ENCODE measurements at regions not wholly inside any gene's neighbourhood (a gene's known extent, or its start where the extent isn't known, plus 50 kb on each side); places are given as distances from the start of the nearest gene placed in this dataset.

GRCh38 chr12:76259106-76259505 is 89.1 kb downstream of the BBS10 start:
- DNase-seq (ENCODE audit: low read depth in 1 of 2, low spot score in 1 of 2), result no peak

GRCh38 chr12:76256904-76257303 is 91.3 kb downstream of the BBS10 start:
- no peak for DNase-seq (ENCODE audit: low read depth in 1 of 2, low spot score in 1 of 2)

- no peak for DNase-seq (ENCODE audit: low read depth in 1 of 2, low spot score in 1 of 2)
Measured at GRCh38 chr12:76256321-76256720, 91.9 kb downstream of the BBS10 start.

- DNase-seq (ENCODE audit: low read depth in 1 of 2, low spot score in 1 of 2), result no peak
Measured at GRCh38 chr12:76255692-76256091, 92.5 kb downstream of the BBS10 start.

- DNase-seq (ENCODE audit: low read depth in 1 of 2, low spot score in 1 of 2), result no peak
Measured at GRCh38 chr12:76255281-76255680, 92.9 kb downstream of the BBS10 start.

GRCh38 chr12:76252031-76252430 is 96.2 kb downstream of the BBS10 start:
- no peak for DNase-seq (ENCODE audit: low read depth in 1 of 2, low spot score in 1 of 2)

GRCh38 chr12:76250256-76250655 is 98.0 kb downstream of the BBS10 start:
- no peak for DNase-seq (ENCODE audit: low read depth in 1 of 2, low spot score in 1 of 2)

- DNase-seq (ENCODE audit: low read depth in 1 of 2, low spot score in 1 of 2), result no peak
Measured at GRCh38 chr12:76249501-76249900, 98.7 kb downstream of the BBS10 start.

GRCh38 chr12:76247992-76248391 is 100.2 kb downstream of the BBS10 start:
- no peak for DNase-seq (ENCODE audit: low read depth in 1 of 2, low spot score in 1 of 2)

- no peak for DNase-seq (ENCODE audit: low read depth in 1 of 2, low spot score in 1 of 2)
Measured at GRCh38 chr12:76247026-76247646, 101.1 kb downstream of the BBS10 start.

- DNase-seq (ENCODE audit: low read depth in 1 of 2, low spot score in 1 of 2), result no peak
Measured at GRCh38 chr12:76246611-76247010, 101.6 kb downstream of the BBS10 start.

- no peak for DNase-seq (ENCODE audit: low read depth in 1 of 2, low spot score in 1 of 2)
Measured at GRCh38 chr12:76244300-76244699, 103.9 kb downstream of the BBS10 start.

GRCh38 chr12:76242813-76243550 is 105.2 kb downstream of the BBS10 start:
- no peak for DNase-seq (ENCODE audit: low read depth in 1 of 2, low spot score in 1 of 2)

- DNase-seq (ENCODE audit: low read depth in 1 of 2, low spot score in 1 of 2), result no peak
Measured at GRCh38 chr12:76241371-76241770, 106.8 kb downstream of the BBS10 start.

GRCh38 chr12:76240281-76240680 is 107.9 kb downstream of the BBS10 start:
- no peak for DNase-seq (ENCODE audit: low read depth in 1 of 2, low spot score in 1 of 2)

GRCh38 chr12:76238688-76239087 is 109.5 kb downstream of the BBS10 start:
- DNase-seq (ENCODE audit: low read depth in 1 of 2, low spot score in 1 of 2), result no peak

GRCh38 chr12:76237086-76237701 is 111.0 kb downstream of the BBS10 start:
- no peak for DNase-seq (ENCODE audit: low read depth in 1 of 2, low spot score in 1 of 2)

GRCh38 chr12:76236640-76237039 is 111.6 kb downstream of the BBS10 start:
- no peak for DNase-seq (ENCODE audit: low read depth in 1 of 2, low spot score in 1 of 2)

GRCh38 chr12:76234741-76235140 is 113.5 kb downstream of the BBS10 start:
- DNase-seq (ENCODE audit: low read depth in 1 of 2, low spot score in 1 of 2), result no peak

- no peak for DNase-seq (ENCODE audit: low read depth in 1 of 2, low spot score in 1 of 2)
Measured at GRCh38 chr12:76232013-76232412, 116.2 kb downstream of the BBS10 start.

- DNase-seq (ENCODE audit: low read depth in 1 of 2, low spot score in 1 of 2), result no peak
Measured at GRCh38 chr12:76226956-76227355, 121.3 kb downstream of the BBS10 start.

GRCh38 chr12:76226397-76226796 is 121.8 kb downstream of the BBS10 start:
- no peak for DNase-seq (ENCODE audit: low read depth in 1 of 2, low spot score in 1 of 2)

Measured in activated T-helper 1 cell treated with anti-CD3 and anti-CD28 coated beads, Interleukin-2, amount 50 U/mL, for 16 hours (primary cell).